CD4-positive, alpha-beta T cell treated with Interleukin-15 for 1 hour (primary cell): ENCODE measurements at regions not wholly inside any gene's neighbourhood (a gene's known extent, or its start where the extent isn't known, plus 50 kb on each side); places are given as distances from the start of the nearest gene placed in this dataset.
"Not testable (repeated sequence)": the region's sequence is repeated elsewhere in the genome, so short reads cannot be mapped to it uniquely, and the experiment has no call there.

ENCODE experiments used
- DNase-seq: peaks from one replicate; pipeline ENCODE4 v3.0.0-alpha.2; 2020

GRCh38 chr21:9796293-9796692 is 725.1 kb upstream of the TPTE start:
- not testable (repeated sequence) for DNase-seq

GRCh38 chr21:9807675-9808074 is 713.7 kb upstream of the TPTE start:
- not testable (repeated sequence) for DNase-seq

DNA sequence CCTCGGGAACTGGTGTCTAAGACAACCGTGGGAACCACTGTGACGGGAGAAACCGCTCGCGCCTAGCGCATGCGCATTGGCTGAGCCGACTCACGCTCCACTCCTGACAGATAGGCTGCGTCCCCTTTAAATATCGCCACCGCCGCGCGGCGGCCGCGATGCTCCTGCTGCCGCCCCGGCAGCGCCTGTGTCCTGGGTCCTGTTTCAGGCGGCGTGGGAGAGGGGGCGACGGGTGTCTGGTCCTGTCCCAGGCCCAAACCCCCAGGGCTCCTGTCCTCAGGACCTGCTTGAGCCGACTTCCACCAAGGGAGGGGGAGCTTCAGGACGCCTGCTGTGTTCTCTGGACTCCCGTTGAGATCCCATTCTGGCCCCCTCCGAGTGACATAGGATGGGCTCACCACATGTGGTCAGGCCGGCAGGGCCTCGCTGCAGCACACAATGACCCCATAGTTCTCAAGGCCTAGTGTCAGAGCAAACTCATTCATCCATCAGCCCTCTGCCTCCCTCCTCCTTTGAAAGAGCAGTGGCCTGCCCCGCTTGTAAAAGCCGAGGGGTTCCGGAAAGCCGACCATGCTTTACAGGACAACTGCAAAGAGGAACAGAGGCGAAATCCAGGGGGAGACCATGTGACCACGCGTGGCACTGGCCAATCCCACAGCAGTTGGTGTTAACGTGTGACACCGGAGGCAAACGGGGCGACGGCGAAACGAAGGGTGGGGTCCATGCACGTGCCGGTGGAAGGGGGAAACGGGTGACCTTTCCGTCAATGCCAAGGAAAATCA is 710.0 kb upstream of the TPTE start:
- DNase-seq: not testable (repeated sequence)

DNA sequence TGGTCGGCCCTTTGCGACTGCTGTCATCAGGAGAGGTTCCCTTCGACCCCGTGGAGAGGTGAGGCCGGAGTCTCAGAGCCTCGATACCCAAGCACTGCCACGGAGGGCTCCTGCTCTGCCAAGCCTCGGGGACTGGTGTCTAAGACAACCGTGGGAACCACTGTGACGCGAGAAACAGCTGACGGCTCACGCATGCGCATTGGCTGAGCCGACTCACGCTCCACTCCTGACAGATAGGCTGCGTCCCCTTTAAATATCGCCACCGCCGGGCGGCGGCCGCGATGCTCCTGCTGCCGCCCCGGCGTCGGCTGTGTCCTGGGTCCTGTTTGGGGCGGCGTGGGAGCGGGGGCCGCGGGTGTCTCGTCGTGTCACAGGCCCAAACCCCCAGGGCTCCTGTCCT is 708.9 kb upstream of the TPTE start:
- DNase-seq: not testable (repeated sequence)

DNA sequence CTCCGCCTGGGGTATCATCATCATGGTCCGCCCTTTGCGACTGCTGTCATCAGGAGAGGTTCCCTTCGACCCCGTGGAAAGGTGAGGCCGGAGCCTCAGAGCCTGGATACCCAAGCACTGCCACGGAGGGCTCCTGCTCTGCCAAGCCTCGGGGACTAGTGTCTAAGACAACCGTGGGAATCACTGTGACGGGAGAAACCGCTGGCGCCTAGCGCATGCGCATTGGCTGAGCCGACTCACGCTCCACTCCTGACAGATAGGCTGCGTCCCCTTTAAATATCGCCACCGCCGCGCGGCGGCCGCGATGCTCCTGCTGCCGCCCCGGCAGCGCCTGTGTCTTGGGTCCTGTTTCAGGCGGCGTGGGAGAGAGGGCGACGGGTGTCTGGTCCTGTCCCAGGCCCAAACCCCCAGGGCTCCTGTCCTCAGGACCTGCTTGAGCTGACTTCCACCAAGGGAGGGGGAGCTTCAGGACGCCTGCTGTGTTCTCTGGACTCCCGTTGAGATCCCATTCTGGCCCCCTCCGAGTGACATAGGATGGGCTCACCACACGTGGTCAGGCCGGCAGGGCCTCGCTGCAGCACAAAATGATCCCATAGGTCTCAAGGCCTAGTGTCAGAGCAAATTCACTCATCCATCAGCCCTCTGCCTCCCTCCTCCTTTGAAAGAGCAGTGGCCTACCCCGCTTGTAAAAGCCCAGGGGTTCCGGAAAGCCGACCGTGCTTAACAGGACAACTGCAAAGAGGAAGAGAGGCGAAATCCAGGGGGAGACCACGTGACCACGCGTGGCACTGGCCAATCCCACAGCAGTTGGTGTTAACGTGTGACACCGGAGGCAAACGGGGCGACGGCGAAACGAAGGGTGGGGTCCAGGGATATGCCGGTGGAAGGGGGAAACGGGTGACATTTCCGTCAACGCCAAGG is 707.2 kb upstream of the TPTE start:
- DNase-seq: not testable (repeated sequence)

- not testable (repeated sequence) for DNase-seq
These were observed 706.1 kb upstream of the TPTE start for GRCh38 chr21:9815181-9815789.

- not testable (repeated sequence) for DNase-seq
These were observed 704.5 kb upstream of the TPTE start for GRCh38 chr21:9816734-9817334.

GRCh38 chr21:9817841-9818441 is 703.4 kb upstream of the TPTE start:
- not testable (repeated sequence) for DNase-seq

DNA sequence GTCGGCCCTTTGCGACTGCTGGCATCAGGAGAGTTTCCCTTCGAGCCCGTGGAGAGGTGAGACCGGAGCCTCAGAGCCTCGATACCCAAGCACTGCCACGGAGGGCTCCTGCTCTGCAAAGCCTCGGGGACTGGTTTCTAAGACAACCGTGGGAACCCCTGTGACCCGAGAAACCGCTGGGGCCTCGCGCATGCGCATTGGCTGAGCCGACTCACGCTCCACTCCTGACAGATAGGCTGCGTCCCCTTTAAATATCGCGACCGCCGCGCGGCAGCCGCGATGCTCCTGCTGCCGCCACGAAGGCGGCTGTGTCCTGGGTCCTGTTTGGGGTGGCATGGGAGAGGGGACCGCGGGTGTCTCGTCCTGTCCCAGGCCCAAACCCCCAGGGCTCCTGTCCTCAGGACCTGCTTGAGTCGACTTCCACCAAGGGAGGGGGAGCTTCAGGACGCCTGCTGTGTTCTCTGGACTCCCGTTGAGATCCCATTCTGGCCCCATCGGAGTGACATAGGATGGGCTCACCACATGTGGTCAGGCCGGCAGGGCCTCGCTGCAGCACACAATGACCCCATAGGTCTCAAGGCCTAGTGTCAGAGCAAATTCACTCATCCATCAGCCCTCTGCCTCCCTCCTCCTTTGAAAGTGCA is 701.7 kb upstream of the TPTE start:
- not testable (repeated sequence) for DNase-seq

DNA sequence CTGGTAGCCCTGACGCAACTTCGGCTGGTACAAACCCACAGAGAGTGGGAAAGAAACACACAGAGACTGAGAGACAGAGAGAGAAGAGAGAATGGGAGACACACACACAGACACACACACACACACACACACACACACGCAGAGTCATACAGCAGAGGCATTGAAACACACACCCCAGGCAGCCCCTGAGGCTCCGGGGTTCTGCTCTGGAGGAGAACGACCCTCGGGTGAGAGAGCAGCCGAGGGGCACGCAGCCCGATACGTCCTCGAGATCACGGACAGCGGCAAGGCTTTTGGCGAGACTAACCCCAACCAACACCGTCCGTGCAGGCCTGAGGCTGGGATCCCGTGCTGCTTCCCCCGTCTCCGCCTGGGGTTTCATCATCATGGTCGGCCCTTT is 700.8 kb upstream of the TPTE start:
- not testable (repeated sequence) for DNase-seq

DNA sequence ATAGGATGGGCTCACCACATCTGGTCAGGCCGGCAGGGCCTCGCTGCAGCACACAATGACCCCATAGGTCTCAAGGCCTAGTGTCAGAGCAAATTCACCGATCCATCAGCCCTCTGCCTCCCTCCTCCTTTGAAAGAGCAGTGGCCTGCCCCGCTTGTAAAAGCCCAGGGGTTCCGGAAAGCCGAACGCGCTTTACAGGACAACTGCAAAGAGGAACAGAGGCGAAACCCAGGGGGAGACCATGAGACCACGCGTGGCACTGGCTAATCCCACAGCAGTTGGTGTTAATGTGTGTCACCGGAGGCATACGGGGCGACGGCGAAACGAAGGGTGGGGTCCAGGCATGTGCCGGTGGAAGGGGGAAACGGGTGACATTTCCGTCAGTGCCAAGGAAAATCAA is 699.9 kb upstream of the TPTE start:
- not testable (repeated sequence) for DNase-seq

DNA sequence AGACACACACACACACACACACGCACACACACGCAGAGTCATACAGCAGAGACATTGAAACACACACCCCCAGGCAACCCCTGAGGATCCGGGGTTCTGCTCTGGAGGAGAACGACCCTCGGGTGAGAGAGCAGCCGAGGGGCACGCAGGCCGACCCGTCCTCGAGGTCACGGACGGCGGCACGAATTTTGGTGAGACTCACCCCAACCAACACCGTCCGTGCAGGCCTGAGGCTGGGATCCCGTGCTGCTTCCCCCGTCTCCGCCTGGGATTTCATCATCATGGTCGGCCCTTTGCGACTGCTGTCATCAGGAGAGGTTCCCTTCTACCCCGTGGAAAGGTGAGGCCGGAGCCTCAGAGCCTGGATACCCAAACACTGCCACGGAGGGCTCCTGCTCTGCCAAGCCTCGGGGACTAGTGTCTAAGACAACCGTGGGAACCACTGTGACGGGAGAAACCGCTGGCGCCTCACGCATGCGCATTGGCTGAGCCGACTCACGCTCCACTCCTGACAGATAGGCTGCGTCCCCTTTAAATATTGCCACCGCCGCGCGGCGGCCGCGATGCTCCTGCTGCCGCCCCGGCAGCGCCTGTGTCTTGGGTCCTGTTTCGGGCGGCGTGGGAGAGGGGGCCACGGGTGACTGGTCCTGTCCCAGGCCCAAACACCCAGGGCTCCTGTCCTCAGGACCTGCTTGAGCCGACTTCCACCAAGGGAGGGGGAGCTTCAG is 699.1 kb upstream of the TPTE start:
- not testable (repeated sequence) for DNase-seq

GRCh38 chr21:9823197-9824157 is 697.9 kb upstream of the TPTE start:
- not testable (repeated sequence) for DNase-seq

DNA sequence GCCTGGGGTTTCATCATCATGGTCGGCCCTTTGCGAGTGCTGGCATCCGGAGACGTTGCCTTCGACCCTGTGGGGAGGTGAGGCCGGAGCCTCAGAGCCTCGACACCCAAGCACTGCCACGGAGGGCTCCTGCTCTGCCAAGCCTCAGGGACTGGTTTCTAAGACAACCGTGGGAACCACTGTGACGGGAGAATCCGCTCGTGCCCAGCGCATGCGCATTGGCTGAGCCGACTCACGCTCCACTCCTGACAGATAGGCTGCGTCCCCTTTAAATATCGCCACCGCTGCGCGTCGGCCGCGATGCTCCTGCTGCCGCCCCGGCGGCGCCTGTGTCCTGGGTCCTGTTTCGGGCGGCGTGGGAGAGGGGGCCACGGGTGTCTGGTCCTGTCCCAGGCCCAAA is 690.6 kb upstream of the TPTE start:
- DNase-seq: not testable (repeated sequence)

GRCh38 chr21:9832751-9833150 is 688.6 kb upstream of the TPTE start:
- not testable (repeated sequence) for DNase-seq

GRCh38 chr21:9836547-9836946 is 684.8 kb upstream of the TPTE start:
- DNase-seq: not testable (repeated sequence)

GRCh38 chr21:9837001-9837400 is 684.4 kb upstream of the TPTE start:
- not testable (repeated sequence) for DNase-seq

GRCh38 chr21:9837526-9837925 is 683.9 kb upstream of the TPTE start:
- DNase-seq: not testable (repeated sequence)

- no peak for DNase-seq
These were observed 683.2 kb upstream of the TPTE start for GRCh38 chr21:9837946-9838737.
